ENCODE measurements at regions not wholly inside any gene's neighbourhood (a gene's known extent, or its start where the extent isn't known, plus 50 kb on each side); places are given as distances from the start of the nearest gene placed in this dataset.

GRCh38 chr18:41613003-41613609 lies 341.9 kb upstream of the PIK3C3 start:
- TF ChIP-seq CTCF (IDR thresholded peaks at IDR 0.05), result no peak
- TF ChIP-seq POLR2A (IDR thresholded peaks at IDR 0.05), result no peak

Measured in Peyer's patch (tissue), 4 donors.